LNCaP clone FGC (cell line): ENCODE measurements at regions not wholly inside any gene's neighbourhood (a gene's known extent, or its start where the extent isn't known, plus 50 kb on each side); places are given as distances from the start of the nearest gene placed in this dataset.
"Not testable (repeated sequence)": the region's sequence is repeated elsewhere in the genome, so short reads cannot be mapped to it uniquely, and the experiment has no call there.

ENCODE experiments used
- DNase-seq: peaks from one replicate; pipeline ENCODE4 v3.0.0-alpha.2; 2011; ENCODE audit warnings: low read depth
- H3K4me3 ChIP-seq: 2 replicates; pipeline ENCODE4 v1.5.1; 2011; ENCODE audit warnings: mild to moderate bottlenecking, low read depth, low read length, control low read depth
- CTCF ChIP-seq: IDR thresholded peaks from 2 replicates; pipeline ENCODE4 v1.5.1; 2012; ENCODE audit warnings: mild to moderate bottlenecking; ENCODE audit not compliant: control insufficient read depth, insufficient read depth; ENCODE audit errors: extremely low read depth

GRCh38 chr12:89278169-89278568 is 74.1 kb downstream of the DUSP6 start:
- no peak for DNase-seq
- TF ChIP-seq CTCF: no peak
- H3K4me3 ChIP-seq: no peak overlapping the region

- TF ChIP-seq CTCF: no peak
- no peak overlapping the region for H3K4me3 ChIP-seq
- no peak for DNase-seq
Measured at GRCh38 chr12:89276860-89277259, 75.4 kb downstream of the DUSP6 start.

- TF ChIP-seq CTCF: no peak
- H3K4me3 ChIP-seq: no peak overlapping the region
- DNase-seq: no peak
Measured at GRCh38 chr12:89273525-89273924, 78.8 kb downstream of the DUSP6 start.

GRCh38 chr12:89270548-89270947 is 81.8 kb downstream of the DUSP6 start:
- no peak for DNase-seq
- no peak for TF ChIP-seq CTCF
- no peak overlapping the region for H3K4me3 ChIP-seq

GRCh38 chr12:89269174-89269573 is 83.1 kb downstream of the DUSP6 start:
- H3K4me3 ChIP-seq: no peak overlapping the region
- TF ChIP-seq CTCF: no peak
- DNase-seq: no peak

- no peak for DNase-seq
- H3K4me3 ChIP-seq: no peak overlapping the region
- TF ChIP-seq CTCF: no peak
Measured at GRCh38 chr12:89267404-89267803, 84.9 kb downstream of the DUSP6 start.

GRCh38 chr12:89266574-89267188 is 85.6 kb downstream of the DUSP6 start:
- not testable (repeated sequence) for H3K4me3 ChIP-seq, DNase-seq

- H3K4me3 ChIP-seq: no peak overlapping the region
- no peak for DNase-seq
- TF ChIP-seq CTCF: no peak
Measured at GRCh38 chr12:89264837-89265236, 87.5 kb downstream of the DUSP6 start.
